B cell (primary cell): ENCODE measurements at regions not wholly inside any gene's neighbourhood (a gene's known extent, or its start where the extent isn't known, plus 50 kb on each side); places are given as distances from the start of the nearest gene placed in this dataset.

Experiments used
- ATAC-seq: fragments of 200-7000 bp; cut with Tn5 transposase; one replicate; pipeline ENCODE4 v1.10.0; 2021; ENCODE audit warnings: low read depth, mild to moderate bottlenecking, moderate number of reproducible peaks, moderate library complexity
- CTCF ChIA-PET: fragments of 350-600 bp; sonication (Branson Sonifier 250); formaldehyde crosslinking; loops from one replicate; lab custom pipeline; 2021; ENCODE audit warnings: antibody characterized with exemption, inconsistent platforms; lab: Charles Lee
- POLR2A ChIA-PET: fragments of 350-600 bp; sonication (Branson Sonifier 250); formaldehyde crosslinking; loops from one replicate; lab custom pipeline; 2021; ENCODE audit warnings: antibody characterized with exemption; lab: Charles Lee
- DNase-seq: peaks from one replicate; pipeline ENCODE4 v3.0.0; 2013
- H2AFZ ChIP-seq: 2 replicates; pipeline ENCODE4 v1.6.1; 2012; ENCODE audit warnings: mild to moderate bottlenecking, low read depth, low read length; ENCODE audit not compliant: insufficient read depth, poor library complexity, severe bottlenecking
- H3K27ac ChIP-seq, 2 donors: 1 replicate in 1 of 2; 2 replicates in 1 of 2; pipeline ENCODE4 v1.5.1; 2012 to 2013; ENCODE audit warnings: low read length in 2 of 2, mild to moderate bottlenecking in 2 of 2, moderate library complexity in 1 of 2
- H3K27me3 ChIP-seq, 4 experiments: fragments of 200-600 bp in 1 of 4; sonication (generic) in 1 of 4; replicated peaks in 1 of 4; 1 replicate in 2 of 4; 2 replicates in 2 of 4; pipeline versions ENCODE4 v1.6.1 to v1.7.0; 2013 to 2016; ENCODE audit warnings: low read length in 3 of 4, mild to moderate bottlenecking in 2 of 4, mixed read lengths in 1 of 4, moderate library complexity in 1 of 4; ENCODE audit not compliant: insufficient read depth in 4 of 4, control insufficient read depth in 3 of 4; ENCODE audit errors: control extremely low read depth in 1 of 4
- H3K36me3 ChIP-seq, 2 experiments: replicated peaks in 1 of 2; 1 replicate in 1 of 2; 2 replicates in 1 of 2; pipeline versions ENCODE4 v1.6.1 to v1.7.1; 2013; ENCODE audit warnings: low read length in 1 of 2; ENCODE audit not compliant: insufficient read depth in 2 of 2, control insufficient read depth in 1 of 2; ENCODE audit errors: control extremely low read depth in 1 of 2, extremely low read depth in 1 of 2
- H3K4me1 ChIP-seq, 2 donors: fragments of 200-600 bp in 1 of 2; sonication (generic) in 1 of 2; 1 replicate in 1 of 2; 2 replicates in 1 of 2; pipeline versions ENCODE4 v1.5.1 to v1.6.1; 2013 to 2017; ENCODE audit warnings: low read length in 2 of 2; ENCODE audit not compliant: control insufficient read depth in 2 of 2, insufficient read depth in 2 of 2
- H3K4me2 ChIP-seq: replicated peaks from 2 replicates; pipeline ENCODE3; 2012; ENCODE audit warnings: mild to moderate bottlenecking, low read depth, low read length; ENCODE audit not compliant: poor library complexity, severe bottlenecking
- H3K4me3 ChIP-seq, 5 experiments: fragments of 200-600 bp in 1 of 5; sonication (generic) in 1 of 5; 1 replicate in 3 of 5; 2 replicates in 2 of 5; pipeline versions ENCODE4 v1.5.1 to v1.7.0; 2011 to 2016; ENCODE audit warnings: low read length in 4 of 5, mild to moderate bottlenecking in 4 of 5, low read depth in 2 of 5, control low read depth in 1 of 5, moderate library complexity in 1 of 5; ENCODE audit not compliant: insufficient read depth in 1 of 5; ENCODE audit errors: control extremely low read depth in 1 of 5, extremely low read depth in 1 of 5
- H3K79me2 ChIP-seq: fragments of 200-600 bp; sonication (generic); one replicate; pipeline ENCODE4 v1.6.0; 2016; ENCODE audit warnings: low read length; ENCODE audit not compliant: control insufficient read depth, insufficient read depth
- H3K9ac ChIP-seq: fragments of 200-600 bp; sonication (generic); 2 replicates; pipeline ENCODE4 v1.6.1; 2017; ENCODE audit warnings: mild to moderate bottlenecking, low read length, moderate library complexity
- H3K9me3 ChIP-seq, 3 donors: one replicate each; pipeline versions ENCODE4 v1.6.1 to v1.7.1; 2013; ENCODE audit warnings: low read length in 2 of 3; ENCODE audit not compliant: control insufficient read depth in 2 of 3, insufficient read depth in 1 of 3; ENCODE audit errors: control extremely low read depth in 1 of 3
- H4K20me1 ChIP-seq: 2 replicates; pipeline ENCODE4 v1.6.0; 2012; ENCODE audit warnings: mild to moderate bottlenecking, low read length; ENCODE audit not compliant: insufficient read depth, control insufficient read depth, poor library complexity, severe bottlenecking
- H3K27ac Mint-ChIP-seq: one replicate; pipeline ENCODE4 v1.8.0; 2021; ENCODE audit warnings: mixed read lengths
- H3K27me3 Mint-ChIP-seq: one replicate; pipeline ENCODE4 v1.8.0; 2021; ENCODE audit warnings: mixed read lengths
- H3K4me1 Mint-ChIP-seq: one replicate; pipeline ENCODE4 v1.8.0; 2021; ENCODE audit warnings: mixed read lengths
- H3K4me3 Mint-ChIP-seq: one replicate; pipeline ENCODE4 v1.8.0; 2021; ENCODE audit warnings: mixed read lengths
- H3K9me3 Mint-ChIP-seq: one replicate; pipeline ENCODE4 v1.8.0; 2022; ENCODE audit warnings: mixed read lengths; ENCODE audit not compliant: insufficient read depth
- CTCF ChIP-seq: fragments of 200-600 bp; IDR thresholded peaks from one replicate; pipeline ENCODE4 v1.8.0; 2022; ENCODE audit warnings: antibody characterized with exemption, mild to moderate bottlenecking
- EZH2 ChIP-seq: IDR thresholded peaks from 2 replicates; pipeline ENCODE4 v1.6.1; 2012; ENCODE audit warnings: borderline replicate concordance, low read depth, mild to moderate bottlenecking, moderate library complexity, low read length; ENCODE audit not compliant: insufficient read depth, poor library complexity, severe bottlenecking
- WGBS: methylation state at CpG from one replicate; pipeline ENCODE4 v1.1.5; 2013; ENCODE audit warnings: missing lambda C conversion rate; ENCODE audit not compliant: insufficient coverage; 5-methylcytosine and 5-hydroxymethylcytosine counted together
- intact Hi-C: fragments of 100-400 bp; cut with micrococcal nuclease; formaldehyde crosslinking; loops from one replicate; pipeline ENCODE4 v1.10.0; 2022

- CTCF ChIA-PET, result no interaction called here
- DNase-seq (no peak), ATAC-seq (no peak)
- Histone ChIP-seq H3K9ac (no peak overlapping the region), H4K20me1 (no peaks in the 10 kb centered on the region), H3K4me1 (no peaks in the 10 kb centered on the region), H2AFZ (no peak overlapping the region), H3K4me3 (no peak overlapping the region), H3K79me2 (no peaks in the 10 kb centered on the region), H3K36me3 (no peaks in the 10 kb centered on the region), H3K4me2 (no peak overlapping the region), H3K9me3 (no peaks in the 10 kb centered on the region), H3K27me3 (no peaks in the 10 kb centered on the region), H3K27ac (no peak overlapping the region)
- WGBS, result no CpG with 5 or more reads among the region's 1 CpG
- intact Hi-C loops, result no loop called here
- no peaks in the 10 kb centered on the region for H3K9me3 Mint-ChIP-seq
- POLR2A ChIA-PET, result no interaction called here
- H3K27me3 Mint-ChIP-seq, result no peaks in the 10 kb centered on the region
- H3K27ac Mint-ChIP-seq, result no peak overlapping the region
- no peaks in the 10 kb centered on the region for H3K4me1 Mint-ChIP-seq
- H3K4me3 Mint-ChIP-seq, result no peak overlapping the region
- TF ChIP-seq EZH2 (no peak), CTCF (no peak)
These were observed 1614.6 kb downstream of the PCDH7 start for GRCh38 chr4:32334759-32335158.

- no peak for TF ChIP-seq EZH2
- TF ChIP-seq CTCF, result no peak
- DNase-seq, result no peak
- POLR2A ChIA-PET, result no interaction called here
- WGBS, result no CpG with 5 or more reads among the region's 2 CpGs
- Histone ChIP-seq H3K9ac (no peak overlapping the region), H3K4me1 (no peaks in the 10 kb centered on the region), H2AFZ (no peak overlapping the region), H3K36me3 (no peaks in the 10 kb centered on the region), H3K9me3 (no peaks in the 10 kb centered on the region), H3K4me3 (no peak overlapping the region), H3K79me2 (no peaks in the 10 kb centered on the region), H3K27ac (no peak overlapping the region), H3K4me2 (no peak overlapping the region), H3K27me3 (no peaks in the 10 kb centered on the region), H4K20me1 (no peaks in the 10 kb centered on the region)
- H3K4me3 Mint-ChIP-seq, result no peak overlapping the region
- H3K27me3 Mint-ChIP-seq, result no peaks in the 10 kb centered on the region
- CTCF ChIA-PET, result no interaction called here
- no peaks in the 10 kb centered on the region for H3K9me3 Mint-ChIP-seq
- no peaks in the 10 kb centered on the region for H3K4me1 Mint-ChIP-seq
- intact Hi-C loops, result no loop called here
- no peak overlapping the region for H3K27ac Mint-ChIP-seq
- ATAC-seq, result no peak
These were observed 1617.2 kb downstream of the PCDH7 start for GRCh38 chr4:32337403-32337802.
